ENCODE measurements at regions not wholly inside any gene's neighbourhood (a gene's known extent, or its start where the extent isn't known, plus 50 kb on each side); places are given as distances from the start of the nearest gene placed in this dataset.
"Not testable (repeated sequence)": the region's sequence is repeated elsewhere in the genome, so short reads cannot be mapped to it uniquely, and the experiment has no call there.

GRCh38 chr15:100720406-100720967 is 118.1 kb downstream of the ASB7 start:
- ATAC-seq (no peak), DNase-seq (no peak)

GRCh38 chr15:100721758-100722550 is 119.6 kb downstream of the ASB7 start:
- DNase-seq (no peak), ATAC-seq (peak; percentile 14)

- ATAC-seq (no peak), DNase-seq (no peak)
Observed at GRCh38 chr15:100722551-100723314, 120.3 kb downstream of the ASB7 start.

- no peak for ATAC-seq
Observed at GRCh38 chr15:100723315-100723801, 121.0 kb downstream of the ASB7 start.

GRCh38 chr15:100725121-100726069 is 123.0 kb downstream of the ASB7 start:
- DNase-seq (no peak), ATAC-seq (no peak)

More at GRCh38 chr15:100723315-100723801, 121.0 kb downstream of the ASB7 start:
- no peak for DNase-seq

- ATAC-seq (no peak), DNase-seq (no peak)
Observed at GRCh38 chr15:100726070-100726420, 123.7 kb downstream of the ASB7 start.

GRCh38 chr15:100726421-100727190 is 124.2 kb downstream of the ASB7 start:
- no peak for DNase-seq
- no peak for ATAC-seq

GRCh38 chr15:100727291-100727851 is 125.0 kb downstream of the ASB7 start:
- ATAC-seq (no peak), DNase-seq (no peak)

GRCh38 chr15:100728371-100729201 is 126.2 kb downstream of the ASB7 start:
- DNase-seq (no peak), ATAC-seq (no peak)

- no peak for ATAC-seq
Observed at GRCh38 chr15:100729461-100729860, 127.1 kb downstream of the ASB7 start.

GRCh38 chr15:100730129-100730528 is 127.7 kb downstream of the ASB7 start:
- ATAC-seq (no peak), DNase-seq (no peak)

More at GRCh38 chr15:100729461-100729860, 127.1 kb downstream of the ASB7 start:
- no peak for DNase-seq

- no peak for DNase-seq
- ATAC-seq: no peak
Observed at GRCh38 chr15:100730655-100731266, 128.4 kb downstream of the ASB7 start.

- DNase-seq (no peak), ATAC-seq (no peak)
Observed at GRCh38 chr15:100731267-100732152, 129.1 kb downstream of the ASB7 start.

GRCh38 chr15:100732211-100733055 is 130.0 kb downstream of the ASB7 start:
- ATAC-seq (no peak), DNase-seq (no peak)

- ATAC-seq: no peak
Observed at GRCh38 chr15:100733101-100733842, 130.9 kb downstream of the ASB7 start.

GRCh38 chr15:100733843-100734185 is 131.4 kb downstream of the ASB7 start:
- ATAC-seq, DNase-seq: not testable (repeated sequence)

More at GRCh38 chr15:100733101-100733842, 130.9 kb downstream of the ASB7 start:
- DNase-seq: no peak

GRCh38 chr15:100734586-100734985 is 132.2 kb downstream of the ASB7 start:
- DNase-seq (no peak), ATAC-seq (no peak)

All from stimulated activated naive CD8-positive, alpha-beta T cell treated with anti-CD3 and anti-CD28 coated beads, Interleukin-15, Interleukin-2, amounts not matched to agents 100 U/mL and 50 U/mL, for 24 hours (primary cell).